ENCODE measurements at regions not wholly inside any gene's neighbourhood (a gene's known extent, or its start where the extent isn't known, plus 50 kb on each side); places are given as distances from the start of the nearest gene placed in this dataset.

DNA sequence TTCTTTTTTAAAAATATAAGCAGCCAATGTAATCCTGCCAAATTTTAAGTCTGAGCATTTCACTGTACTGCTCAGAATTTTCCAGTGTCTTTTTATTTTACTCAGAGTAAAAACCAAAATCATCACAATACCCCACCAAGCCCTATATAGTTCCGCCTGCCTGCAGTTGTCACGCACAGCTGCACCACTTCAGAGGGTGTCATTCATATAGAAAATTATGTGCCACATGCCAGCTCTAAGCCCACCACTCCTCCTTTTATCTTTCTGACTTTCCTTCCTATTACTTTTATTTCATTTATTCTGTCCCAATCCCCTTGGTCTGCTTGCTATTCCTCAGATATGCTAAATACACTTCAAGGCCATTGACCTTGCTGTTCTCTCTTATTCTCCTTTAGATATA is 233.1 kb upstream of the DPPA4 start:
- H3K4ac ChIP-seq (ENCODE audit: low read depth in 1 of 2, low read length in 2 of 2): no peak overlapping the region
- no peak overlapping the region for H3K4me3 ChIP-seq (ENCODE audit: insufficient read depth in 1 of 2, low read depth in 1 of 2, low read length in 2 of 2)
- H4K91ac ChIP-seq (ENCODE audit: low read length): no peak overlapping the region
- no peaks in the 10 kb centered on the region for H3K4me1 ChIP-seq (ENCODE audit: control insufficient read depth, insufficient read depth, low read depth, low read length)
- H2BK5ac ChIP-seq (ENCODE audit: low read depth, low read length, poor library complexity, severe bottlenecking): no peak overlapping the region
- no peak overlapping the region for H4K8ac ChIP-seq (ENCODE audit: low read length)
- H3K23ac ChIP-seq (ENCODE audit: low read length in 2 of 2): no peak overlapping the region
- H3K27ac ChIP-seq (ENCODE audit: low read length, poor library complexity, severe bottlenecking): no peak overlapping the region
- H3K9ac ChIP-seq (ENCODE audit: low read length): no peak overlapping the region
- WGBS: 88% methylated on average over 2 of the region's 2 CpGs
- H3K18ac ChIP-seq (ENCODE audit: low read depth in 1 of 2, low read length in 2 of 2): no peak overlapping the region
- H2BK120ac ChIP-seq (ENCODE audit: low read depth, low read length): no peak overlapping the region
- H2AK5ac ChIP-seq (ENCODE audit: low read length, severe bottlenecking): no peak overlapping the region
- no peaks in the 10 kb centered on the region for H3K79me1 ChIP-seq (replicated peaks; ENCODE audit: low read length, poor library complexity, severe bottlenecking)
- H3K4me2 ChIP-seq (ENCODE audit: low read length, poor library complexity, severe bottlenecking): no peak overlapping the region
- no peak overlapping the region for H2BK15ac ChIP-seq (ENCODE audit: low read depth, poor library complexity, severe bottlenecking)
- H3K9me3 ChIP-seq (ENCODE audit: control insufficient read depth, low read length): peaks cover 5% of the 10 kb centered on the region
- no peak overlapping the region for H2BK12ac ChIP-seq (ENCODE audit: low read length in 2 of 2)
- no peaks in the 10 kb centered on the region for H3K36me3 ChIP-seq (ENCODE audit: control insufficient read depth in 1 of 2, insufficient read depth in 2 of 2, low read depth in 1 of 2, low read length in 2 of 2)
- no peaks in the 10 kb centered on the region for H3K27me3 ChIP-seq (ENCODE audit: control insufficient read depth in 1 of 2, insufficient read depth in 1 of 2, low read length in 2 of 2)
- no peak overlapping the region for H2AFZ ChIP-seq (ENCODE audit: low read depth, low read length)
- no peak overlapping the region for H3K14ac ChIP-seq (ENCODE audit: low read length in 2 of 2)
- no peak for DNase-seq

DNA sequence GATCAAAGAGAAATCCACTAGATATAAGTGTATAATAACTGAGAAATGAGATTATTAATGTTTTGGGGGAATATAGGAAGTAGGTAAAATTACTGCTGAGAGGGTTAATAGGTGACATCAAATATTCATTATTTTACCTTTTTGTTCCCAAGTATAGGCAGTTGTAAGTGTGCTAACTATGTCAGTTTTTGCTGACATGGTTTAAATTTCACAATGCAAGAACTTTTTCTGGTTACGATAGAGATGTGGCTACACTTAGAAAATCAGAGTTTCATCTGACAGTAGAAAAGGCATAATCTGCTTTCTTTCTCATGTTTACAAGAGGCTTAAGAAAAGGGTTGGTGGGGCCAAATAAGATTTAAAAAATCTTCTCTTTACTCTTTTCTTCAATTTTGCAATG is 235.0 kb upstream of the DPPA4 start:
- no peak overlapping the region for H3K27ac ChIP-seq (ENCODE audit: low read length, poor library complexity, severe bottlenecking)
- H2BK12ac ChIP-seq (ENCODE audit: low read length in 2 of 2): no peak overlapping the region
- H3K79me1 ChIP-seq (replicated peaks; ENCODE audit: low read length, poor library complexity, severe bottlenecking): no peaks in the 10 kb centered on the region
- no peak overlapping the region for H2BK120ac ChIP-seq (ENCODE audit: low read depth, low read length)
- no peak overlapping the region for H3K14ac ChIP-seq (ENCODE audit: low read length in 2 of 2)
- H3K4me2 ChIP-seq (ENCODE audit: low read length, poor library complexity, severe bottlenecking): no peak overlapping the region
- H3K4me1 ChIP-seq (ENCODE audit: control insufficient read depth, insufficient read depth, low read depth, low read length): no peaks in the 10 kb centered on the region
- no peak overlapping the region for H3K18ac ChIP-seq (ENCODE audit: low read depth in 1 of 2, low read length in 2 of 2)
- no peak overlapping the region for H2BK15ac ChIP-seq (ENCODE audit: low read depth, poor library complexity, severe bottlenecking)
- H3K36me3 ChIP-seq (ENCODE audit: control insufficient read depth in 1 of 2, insufficient read depth in 2 of 2, low read depth in 1 of 2, low read length in 2 of 2): no peaks in the 10 kb centered on the region
- H4K8ac ChIP-seq (ENCODE audit: low read length): no peak overlapping the region
- no peak for DNase-seq
- H3K27me3 ChIP-seq (ENCODE audit: control insufficient read depth in 1 of 2, insufficient read depth in 1 of 2, low read length in 2 of 2): no peaks in the 10 kb centered on the region
- H3K23ac ChIP-seq (ENCODE audit: low read length in 2 of 2): no peak overlapping the region
- WGBS: 100% methylated on average over 1 of the region's 1 CpG
- no peak overlapping the region for H3K4me3 ChIP-seq (ENCODE audit: insufficient read depth in 1 of 2, low read depth in 1 of 2, low read length in 2 of 2)
- no peak overlapping the region for H2AFZ ChIP-seq (ENCODE audit: low read depth, low read length)
- H4K91ac ChIP-seq (ENCODE audit: low read length): no peak overlapping the region
- no peak overlapping the region for H2BK5ac ChIP-seq (ENCODE audit: low read depth, low read length, poor library complexity, severe bottlenecking)
- no peak overlapping the region for H3K9ac ChIP-seq (ENCODE audit: low read length)
- no peak overlapping the region for H3K4ac ChIP-seq (ENCODE audit: low read depth in 1 of 2, low read length in 2 of 2)
- no peak overlapping the region for H2AK5ac ChIP-seq (ENCODE audit: low read length, severe bottlenecking)
- H3K9me3 ChIP-seq (ENCODE audit: control insufficient read depth, low read length): peaks cover 9% of the 10 kb centered on the region

DNA sequence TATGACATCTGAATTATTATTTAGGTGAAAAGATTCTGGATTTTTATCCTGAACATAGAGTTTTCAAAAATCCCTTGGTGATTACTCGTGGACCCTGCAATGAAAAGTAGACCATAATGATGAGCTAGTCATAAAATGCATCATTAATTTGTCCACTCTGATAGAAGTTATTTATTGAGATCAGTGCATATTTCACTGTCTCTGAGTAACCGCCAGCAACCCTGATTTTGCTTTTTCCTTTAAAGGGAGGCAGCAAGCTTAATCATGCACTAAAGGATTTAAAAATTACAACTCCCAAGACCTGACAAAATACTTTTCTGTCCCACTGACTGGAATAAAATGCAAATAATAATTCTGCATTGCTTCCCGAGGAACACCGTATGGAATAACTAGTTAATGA is 259.6 kb upstream of the DPPA4 start:
- Histone ChIP-seq H3K18ac (ENCODE audit: low read depth in 1 of 2, low read length in 2 of 2) (no peak overlapping the region), H3K23ac (ENCODE audit: low read length in 2 of 2) (no peak overlapping the region), H3K14ac (ENCODE audit: low read length in 2 of 2) (no peak overlapping the region), H4K91ac (ENCODE audit: low read length) (no peak overlapping the region), H3K79me1 (replicated peaks; ENCODE audit: low read length, poor library complexity, severe bottlenecking) (no peaks in the 10 kb centered on the region), H3K4me2 (ENCODE audit: low read length, poor library complexity, severe bottlenecking) (no peak overlapping the region), H2BK5ac (ENCODE audit: low read depth, low read length, poor library complexity, severe bottlenecking) (no peak overlapping the region), H3K4ac (ENCODE audit: low read depth in 1 of 2, low read length in 2 of 2) (no peak overlapping the region), H2AK5ac (ENCODE audit: low read length, severe bottlenecking) (no peak overlapping the region), H3K4me3 (ENCODE audit: insufficient read depth in 1 of 2, low read depth in 1 of 2, low read length in 2 of 2) (no peak overlapping the region), H3K9me3 (ENCODE audit: control insufficient read depth, low read length) (peaks cover 11% of the 10 kb centered on the region), H3K4me1 (ENCODE audit: control insufficient read depth, insufficient read depth, low read depth, low read length) (no peaks in the 10 kb centered on the region), H2BK15ac (ENCODE audit: low read depth, poor library complexity, severe bottlenecking) (no peak overlapping the region), H2BK120ac (ENCODE audit: low read depth, low read length) (no peak overlapping the region), H3K36me3 (ENCODE audit: control insufficient read depth in 1 of 2, insufficient read depth in 2 of 2, low read depth in 1 of 2, low read length in 2 of 2) (no peaks in the 10 kb centered on the region), H3K27ac (ENCODE audit: low read length, poor library complexity, severe bottlenecking) (no peak overlapping the region), H2BK12ac (ENCODE audit: low read length in 2 of 2) (no peak overlapping the region), H2AFZ (ENCODE audit: low read depth, low read length) (no peak overlapping the region), H3K27me3 (ENCODE audit: control insufficient read depth in 1 of 2, insufficient read depth in 1 of 2, low read length in 2 of 2) (no peaks in the 10 kb centered on the region), H4K8ac (ENCODE audit: low read length) (no peak overlapping the region), H3K9ac (ENCODE audit: low read length) (no peak overlapping the region)
- 92% methylated on average over 2 of the region's 4 CpGs for WGBS
- no peak for DNase-seq

DNA sequence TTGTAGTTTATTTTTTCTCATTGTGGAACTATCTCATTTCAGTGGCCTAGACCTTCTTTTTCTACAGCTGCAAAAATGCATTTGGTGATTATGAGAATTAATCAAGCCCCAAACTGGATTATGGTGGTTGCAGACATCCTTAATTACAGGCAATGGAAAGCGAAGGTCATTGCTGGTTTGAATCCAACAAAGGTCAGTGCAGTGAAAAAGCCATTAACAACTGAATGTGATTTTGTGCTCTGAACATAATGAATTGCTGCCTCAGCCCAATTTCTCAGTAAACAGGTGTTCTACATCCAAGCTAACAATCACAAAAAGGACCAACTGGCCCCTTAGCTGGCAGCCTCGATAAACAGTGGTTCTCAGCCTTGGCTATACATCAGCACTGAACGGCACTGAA is 260.1 kb upstream of the DPPA4 start:
- H2BK120ac ChIP-seq (ENCODE audit: low read depth, low read length): no peak overlapping the region
- WGBS: 80% methylated on average over 3 of the region's 3 CpGs
- peaks cover 11% of the 10 kb centered on the region for H3K9me3 ChIP-seq (ENCODE audit: control insufficient read depth, low read length)
- no peak for DNase-seq
- no peak overlapping the region for H4K91ac ChIP-seq (ENCODE audit: low read length)
- no peak overlapping the region for H3K4ac ChIP-seq (ENCODE audit: low read depth in 1 of 2, low read length in 2 of 2)
- no peaks in the 10 kb centered on the region for H3K79me1 ChIP-seq (replicated peaks; ENCODE audit: low read length, poor library complexity, severe bottlenecking)
- no peak overlapping the region for H3K4me2 ChIP-seq (ENCODE audit: low read length, poor library complexity, severe bottlenecking)
- no peak overlapping the region for H2AK5ac ChIP-seq (ENCODE audit: low read length, severe bottlenecking)
- H3K27me3 ChIP-seq (ENCODE audit: control insufficient read depth in 1 of 2, insufficient read depth in 1 of 2, low read length in 2 of 2): no peaks in the 10 kb centered on the region
- H3K14ac ChIP-seq (ENCODE audit: low read length in 2 of 2): no peak overlapping the region
- no peaks in the 10 kb centered on the region for H3K36me3 ChIP-seq (ENCODE audit: control insufficient read depth in 1 of 2, insufficient read depth in 2 of 2, low read depth in 1 of 2, low read length in 2 of 2)
- H3K9ac ChIP-seq (ENCODE audit: low read length): no peak overlapping the region
- H3K18ac ChIP-seq (ENCODE audit: low read depth in 1 of 2, low read length in 2 of 2): no peak overlapping the region
- no peak overlapping the region for H3K23ac ChIP-seq (ENCODE audit: low read length in 2 of 2)
- H2BK12ac ChIP-seq (ENCODE audit: low read length in 2 of 2): no peak overlapping the region
- no peaks in the 10 kb centered on the region for H3K4me1 ChIP-seq (ENCODE audit: control insufficient read depth, insufficient read depth, low read depth, low read length)
- H3K4me3 ChIP-seq (ENCODE audit: insufficient read depth in 1 of 2, low read depth in 1 of 2, low read length in 2 of 2): no peak overlapping the region
- H2BK5ac ChIP-seq (ENCODE audit: low read depth, low read length, poor library complexity, severe bottlenecking): no peak overlapping the region
- H3K27ac ChIP-seq (ENCODE audit: low read length, poor library complexity, severe bottlenecking): no peak overlapping the region
- no peak overlapping the region for H4K8ac ChIP-seq (ENCODE audit: low read length)
- no peak overlapping the region for H2AFZ ChIP-seq (ENCODE audit: low read depth, low read length)
- H2BK15ac ChIP-seq (ENCODE audit: low read depth, poor library complexity, severe bottlenecking): no peak overlapping the region

Data from mesenchymal stem cell (in vitro differentiated cells and primary cell).